T47D (cell line): ENCODE measurements at regions not wholly inside any gene's neighbourhood (a gene's known extent, or its start where the extent isn't known, plus 50 kb on each side); places are given as distances from the start of the nearest gene placed in this dataset.

Experiments
- DNase-seq, 2 experiments: peaks; one replicate each; pipeline versions ENCODE4 v3.0.0 to v3.0.0-alpha.2; 2011 to 2012; ENCODE audit warnings: low read depth in 1 of 2, low spot score in 1 of 2
- JUND ChIP-seq: IDR thresholded peaks from 2 replicates; pipeline ENCODE4 v1.6.1; 2012; ENCODE audit warnings: low read depth
- in situ Hi-C: cut with HindIII; loops from 2 replicates; pipeline ENCODE4 v1.10.0; 2016; ENCODE audit warnings: low sequenced_read_pairs, low pct_unique_long_range_greater_than_20kb

GRCh38 chr3:83048556-83048955 is 1287.1 kb upstream of the GBE1 start:
- DNase-seq = no peak
- in situ Hi-C loops = no loop called here
- TF ChIP-seq JUND = no peak

- in situ Hi-C loops = no loop called here
- DNase-seq = no peak
- no peak for TF ChIP-seq JUND
These were observed 1278.0 kb upstream of the GBE1 start for GRCh38 chr3:83039422-83039821.

- DNase-seq = no peak
- in situ Hi-C loops = no loop called here
- TF ChIP-seq JUND = no peak
These were observed 1274.2 kb upstream of the GBE1 start for GRCh38 chr3:83035704-83036010.

GRCh38 chr3:83034806-83035703 is 1273.6 kb upstream of the GBE1 start:
- in situ Hi-C loops = no loop called here
- DNase-seq = no peak
- TF ChIP-seq JUND = no peak

GRCh38 chr3:83033133-83033532 is 1271.7 kb upstream of the GBE1 start:
- TF ChIP-seq JUND = no peak
- in situ Hi-C loops = no loop called here
- DNase-seq = no peak

- in situ Hi-C loops = no loop called here
- DNase-seq = no peak
- TF ChIP-seq JUND = no peak
These were observed 1261.6 kb upstream of the GBE1 start for GRCh38 chr3:83023086-83023485.

- DNase-seq = no peak
- in situ Hi-C loops = no loop called here
- TF ChIP-seq JUND = no peak
These were observed 1250.0 kb upstream of the GBE1 start for GRCh38 chr3:83011481-83011880.

- no peak for DNase-seq
- in situ Hi-C loops = no loop called here
- no peak for TF ChIP-seq JUND
These were observed 1242.5 kb upstream of the GBE1 start for GRCh38 chr3:83003917-83004316.

GRCh38 chr3:83002869-83003445 is 1241.5 kb upstream of the GBE1 start:
- DNase-seq = no peak
- no peak for TF ChIP-seq JUND
- in situ Hi-C loops = no loop called here

GRCh38 chr3:82999777-83000176 is 1238.3 kb upstream of the GBE1 start:
- no peak for TF ChIP-seq JUND
- peak in 1 of 2 experiments; percentile 18 for DNase-seq
- in situ Hi-C loops = no loop called here

GRCh38 chr3:82978368-82978767 is 1216.9 kb upstream of the GBE1 start:
- no peak for DNase-seq
- in situ Hi-C loops = no loop called here
- no peak for TF ChIP-seq JUND

GRCh38 chr3:82977871-82978270 is 1216.4 kb upstream of the GBE1 start:
- TF ChIP-seq JUND = no peak
- no peak for DNase-seq
- in situ Hi-C loops = no loop called here

GRCh38 chr3:82973791-82974190 is 1212.3 kb upstream of the GBE1 start:
- in situ Hi-C loops = no loop called here
- no peak for DNase-seq
- no peak for TF ChIP-seq JUND

- in situ Hi-C loops = no loop called here
These were observed 1198.9 kb upstream of the GBE1 start for GRCh38 chr3:82960379-82960778.

More at GRCh38 chr3:82960379-82960778, 1198.9 kb upstream of the GBE1 start:
- TF ChIP-seq JUND = no peak
- DNase-seq = no peak
